Islet of Langerhans (tissue), 1 donor: ENCODE measurements at regions not wholly inside any gene's neighbourhood (a gene's known extent, or its start where the extent isn't known, plus 50 kb on each side); places are given as distances from the start of the nearest gene placed in this dataset.
"Not testable (repeated sequence)": the region's sequence is repeated elsewhere in the genome, so short reads cannot be mapped to it uniquely, and the experiment has no call there.

ENCODE experiments used
- FAIRE-seq: peaks from one replicate; lab custom pipeline; 2011; peaks lifted over from hg19 to GRCh38; lab: Jason Lieb, UNC

DNA sequence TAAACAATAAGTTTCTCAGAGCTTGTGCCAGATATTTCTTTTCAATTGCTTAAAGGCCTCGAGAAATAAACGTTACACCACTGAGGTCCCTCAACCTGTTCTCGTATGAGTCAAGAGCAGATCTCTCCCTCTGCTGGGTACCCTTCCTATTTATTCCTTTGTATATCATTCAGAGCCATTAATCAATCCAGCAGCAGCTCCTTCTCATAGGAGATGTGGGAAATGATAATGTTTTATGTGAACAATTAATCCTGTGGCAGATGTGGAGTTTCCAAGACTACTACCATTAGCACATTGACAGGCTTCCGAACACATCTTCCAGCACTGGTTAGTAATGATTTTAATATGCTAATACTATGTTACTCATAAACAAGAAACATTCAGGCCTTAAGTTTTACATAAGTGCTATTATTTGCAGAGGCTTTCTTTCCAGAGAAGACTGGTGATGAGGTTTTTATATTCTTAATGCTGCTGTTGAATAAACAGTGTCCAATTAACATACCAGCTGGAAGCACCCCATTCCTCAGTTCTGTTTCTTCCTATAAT is 196.5 kb downstream of the ZNF608 start:
- no peak for FAIRE-seq

DNA sequence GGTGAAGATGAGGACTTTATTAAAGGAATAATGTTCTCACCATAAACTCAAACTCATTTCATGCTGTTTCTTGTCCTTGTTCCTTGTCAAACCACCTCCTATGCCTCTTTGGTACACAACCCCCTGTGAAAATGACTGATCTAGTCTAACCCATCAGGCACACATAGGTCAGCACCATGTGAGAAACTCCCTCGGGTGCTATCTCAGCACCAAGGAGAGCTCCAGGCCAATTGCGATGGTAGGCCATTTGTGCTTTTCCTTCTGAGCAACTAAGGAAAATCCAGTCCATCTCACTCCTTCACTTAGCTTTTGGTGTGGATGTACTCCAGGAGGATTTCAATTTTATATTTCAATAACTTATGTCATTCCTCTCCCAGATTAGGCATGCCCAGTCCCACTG is 199.8 kb downstream of the ZNF608 start:
- no peak for FAIRE-seq

DNA sequence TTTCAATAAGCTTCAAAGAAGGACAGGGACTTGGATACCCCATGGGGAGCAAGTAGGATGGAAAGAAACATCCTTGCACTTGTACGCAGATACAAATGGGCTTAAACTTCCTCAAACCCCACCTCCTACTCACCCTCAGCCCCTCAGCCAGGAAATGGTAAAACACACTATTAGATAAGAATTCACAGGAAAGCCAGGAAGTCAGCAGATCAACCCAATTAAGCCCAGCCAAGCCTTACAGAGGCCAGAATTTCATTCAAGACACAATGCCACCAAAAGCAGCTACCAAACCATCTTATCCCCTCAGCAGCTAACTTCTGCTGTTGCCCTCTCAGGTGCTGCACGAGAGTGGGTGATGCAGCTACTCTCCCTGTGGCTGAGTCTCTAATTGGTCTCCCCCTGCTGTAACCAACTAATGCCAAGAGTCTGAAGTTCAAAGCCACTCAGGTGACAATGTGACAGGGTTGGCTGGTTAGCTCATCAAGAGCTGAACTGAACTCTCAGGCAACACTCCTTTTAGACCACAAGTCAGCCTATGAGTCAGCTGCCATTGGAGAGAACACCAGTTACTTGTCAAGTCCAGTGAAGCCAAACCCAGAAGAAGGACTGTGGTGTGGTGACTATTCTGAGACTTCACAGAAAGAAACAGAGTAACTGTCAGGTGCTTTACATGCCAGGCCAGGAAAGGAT is 201.9 kb downstream of the ZNF608 start:
- FAIRE-seq, result no peak

DNA sequence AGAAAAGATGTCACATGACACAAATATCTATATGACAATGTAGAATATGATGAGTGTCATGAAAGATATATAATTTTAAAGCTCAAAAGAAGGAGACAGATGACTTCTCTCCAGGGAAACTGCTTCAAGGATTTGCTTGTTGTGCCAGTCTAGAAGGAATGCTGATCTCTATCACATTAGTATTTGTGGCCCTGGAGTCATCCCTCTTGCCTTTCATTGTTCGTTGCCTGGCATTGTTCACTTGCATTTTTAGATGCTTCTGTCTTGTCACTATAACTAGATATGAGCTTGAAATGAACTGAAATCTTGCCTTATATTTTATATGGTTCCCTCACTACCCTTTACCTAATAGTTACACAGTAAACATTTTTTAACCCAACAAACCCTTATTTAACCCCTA is 207.5 kb downstream of the ZNF608 start:
- no peak for FAIRE-seq

DNA sequence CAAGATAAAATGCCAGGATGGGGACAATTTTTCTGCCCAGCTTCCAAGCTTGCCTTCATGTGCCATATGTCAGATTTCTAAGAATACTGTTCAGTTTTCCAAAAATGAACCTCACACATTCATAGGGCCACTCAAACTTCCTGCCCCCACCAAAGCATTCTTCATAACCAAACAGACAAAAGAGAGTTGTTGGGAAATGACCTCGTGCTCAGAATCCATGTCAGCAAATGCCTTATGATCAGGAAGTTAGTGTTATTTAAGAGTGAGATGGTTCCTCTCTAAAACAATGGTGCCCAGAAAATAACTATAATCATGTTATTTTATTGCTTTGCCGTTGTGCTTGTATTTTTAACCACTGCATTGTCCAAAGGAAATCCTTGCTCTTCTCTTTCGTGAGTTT is 208.2 kb downstream of the ZNF608 start:
- FAIRE-seq, result no peak

DNA sequence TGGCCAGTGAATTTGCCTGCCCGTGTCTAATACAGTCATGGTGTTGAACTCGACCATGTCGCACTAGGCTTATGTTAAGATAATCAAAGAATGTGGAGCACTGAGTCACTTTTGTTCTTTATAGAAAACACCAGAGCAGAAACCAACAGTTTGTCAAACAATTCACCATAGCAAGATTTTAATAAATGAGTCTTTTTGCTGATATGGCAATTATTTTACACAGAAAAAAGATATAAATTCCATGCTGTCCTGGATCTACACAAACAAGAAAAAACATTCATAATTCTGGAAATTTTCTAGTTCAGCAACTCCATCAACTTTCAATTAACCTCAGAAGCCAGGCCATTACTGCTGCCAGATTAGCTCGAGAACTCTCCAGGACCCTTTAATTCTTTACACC is 208.9 kb downstream of the ZNF608 start:
- FAIRE-seq, result no peak

DNA sequence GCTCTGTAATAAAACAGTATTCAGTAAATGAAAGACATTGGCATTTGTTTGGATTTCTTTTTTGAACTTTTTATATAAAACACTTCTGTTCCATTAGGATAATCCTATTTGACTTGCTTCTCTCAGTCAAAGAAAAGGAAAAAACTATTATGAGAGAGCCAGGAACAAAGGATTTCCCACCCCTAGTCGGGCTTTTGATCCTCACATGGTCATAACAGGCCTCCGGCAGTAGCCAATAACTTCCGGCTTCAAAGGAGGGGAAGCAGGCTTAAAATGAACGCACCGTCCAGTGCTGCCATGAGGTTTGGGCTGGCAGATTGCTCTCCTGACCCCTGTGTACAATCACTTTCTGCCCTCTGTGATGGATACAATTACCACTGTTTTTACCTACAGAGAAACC is 209.3 kb downstream of the ZNF608 start:
- FAIRE-seq, result no peak

DNA sequence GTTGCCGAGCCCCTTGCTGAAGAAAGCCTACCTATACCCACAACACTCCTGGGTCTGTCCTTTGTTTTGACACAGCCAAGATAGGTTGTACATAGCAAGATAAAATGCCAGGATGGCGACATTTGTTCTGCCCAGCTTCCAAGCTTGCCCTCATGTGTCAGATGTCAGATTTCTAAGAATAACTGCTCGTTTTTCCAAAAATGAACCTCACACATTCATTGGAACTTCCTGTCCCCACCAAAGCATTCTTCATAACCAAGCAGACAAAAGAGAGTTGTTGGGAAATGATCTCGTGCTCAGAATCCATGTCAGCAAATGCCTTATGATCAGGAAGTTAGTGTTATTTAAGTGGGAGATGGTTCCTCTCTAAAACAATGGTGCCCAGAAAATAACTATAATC is 210.1 kb downstream of the ZNF608 start:
- no peak for FAIRE-seq

DNA sequence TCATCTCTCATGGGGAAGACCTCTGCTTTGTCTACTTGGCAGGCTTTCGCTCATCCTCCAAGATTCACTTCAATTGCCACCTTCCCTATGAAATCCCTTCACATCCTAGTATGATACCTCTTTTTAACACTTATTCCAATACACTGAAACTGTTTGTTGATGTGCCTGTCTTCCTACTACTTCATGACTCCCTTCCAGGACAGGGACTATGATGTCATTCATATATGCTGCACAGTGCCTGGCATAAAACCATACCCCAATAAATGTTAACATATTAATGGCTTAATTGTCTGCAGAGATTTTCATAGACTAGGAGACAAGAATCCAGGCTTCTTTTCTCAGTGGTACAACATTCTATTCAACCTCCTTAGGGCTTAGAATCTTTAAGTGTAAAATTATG is 215.5 kb downstream of the ZNF608 start:
- FAIRE-seq, result no peak

DNA sequence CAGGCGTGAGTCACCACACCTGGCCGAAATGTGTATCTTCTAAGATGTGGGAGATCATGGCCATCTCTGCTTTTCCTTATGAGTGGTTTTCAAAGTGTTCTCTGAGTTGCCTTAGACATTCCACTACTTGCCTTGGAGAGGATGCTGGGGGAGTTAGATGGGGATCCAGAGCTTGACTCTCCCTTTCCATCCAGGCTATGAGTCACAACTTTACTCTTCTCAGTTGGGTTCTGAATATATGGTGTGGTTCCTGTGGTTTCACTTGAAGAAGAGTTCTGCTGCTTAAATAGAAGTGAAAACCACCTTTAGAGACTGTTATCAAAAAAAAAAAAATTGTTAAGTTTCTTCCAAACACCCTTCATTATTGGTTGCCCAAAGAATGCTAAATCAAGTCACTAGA is 217.6 kb downstream of the ZNF608 start:
- no peak for FAIRE-seq

DNA sequence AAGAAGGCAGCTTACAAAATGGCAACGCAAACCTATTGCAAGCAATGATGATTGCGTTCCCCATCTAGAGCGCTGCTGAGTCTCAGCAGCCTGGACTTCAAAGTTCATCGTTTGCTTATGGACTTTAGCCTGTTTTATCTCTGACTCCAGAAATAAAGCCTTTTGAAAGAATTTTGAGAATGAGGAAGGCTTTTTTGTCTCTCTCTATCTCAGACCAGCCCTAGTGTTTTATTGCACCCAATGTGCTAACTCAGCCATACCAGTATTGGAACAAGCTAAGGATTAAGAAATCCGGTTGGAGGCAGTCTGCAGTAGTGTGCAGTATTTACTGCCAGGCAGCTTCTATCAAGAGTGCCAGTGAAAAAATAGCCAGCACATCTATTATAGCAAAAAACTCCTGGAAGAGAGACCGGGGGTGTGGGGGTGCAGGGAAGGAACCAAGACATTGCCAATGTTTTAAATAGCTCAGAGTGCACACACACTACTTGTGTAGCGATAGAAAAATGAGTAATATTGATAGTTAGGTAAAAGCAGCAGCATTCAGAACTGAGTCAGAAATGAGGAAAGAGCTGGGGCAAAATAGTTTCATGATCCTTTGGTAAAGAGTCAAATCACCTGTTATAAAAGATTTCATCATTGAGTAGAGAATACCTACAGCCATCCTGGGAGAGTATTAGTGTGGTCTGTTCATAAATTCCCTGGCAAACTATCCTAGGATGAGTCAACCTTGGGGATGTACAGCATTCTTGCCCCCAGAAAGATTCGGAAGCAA is 219.0 kb downstream of the ZNF608 start:
- no peak for FAIRE-seq

DNA sequence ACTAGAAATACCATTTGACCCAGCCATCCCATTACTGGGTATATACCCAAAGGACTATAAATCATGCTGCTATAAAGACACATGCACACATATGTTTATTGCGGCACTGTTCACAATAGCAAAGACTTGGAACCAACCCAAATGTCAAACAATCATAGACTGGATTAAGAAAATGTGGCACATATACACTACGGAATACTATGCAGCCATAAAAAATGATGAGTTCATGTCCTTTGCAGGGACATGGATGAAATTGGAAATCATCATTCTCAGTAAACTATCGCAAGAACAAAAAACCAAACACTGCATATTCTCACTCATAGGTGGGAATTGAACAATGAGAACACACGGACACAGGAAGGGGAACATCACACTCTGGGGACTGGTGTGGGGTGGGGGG is 220.4 kb downstream of the ZNF608 start:
- FAIRE-seq, result not testable (repeated sequence)

DNA sequence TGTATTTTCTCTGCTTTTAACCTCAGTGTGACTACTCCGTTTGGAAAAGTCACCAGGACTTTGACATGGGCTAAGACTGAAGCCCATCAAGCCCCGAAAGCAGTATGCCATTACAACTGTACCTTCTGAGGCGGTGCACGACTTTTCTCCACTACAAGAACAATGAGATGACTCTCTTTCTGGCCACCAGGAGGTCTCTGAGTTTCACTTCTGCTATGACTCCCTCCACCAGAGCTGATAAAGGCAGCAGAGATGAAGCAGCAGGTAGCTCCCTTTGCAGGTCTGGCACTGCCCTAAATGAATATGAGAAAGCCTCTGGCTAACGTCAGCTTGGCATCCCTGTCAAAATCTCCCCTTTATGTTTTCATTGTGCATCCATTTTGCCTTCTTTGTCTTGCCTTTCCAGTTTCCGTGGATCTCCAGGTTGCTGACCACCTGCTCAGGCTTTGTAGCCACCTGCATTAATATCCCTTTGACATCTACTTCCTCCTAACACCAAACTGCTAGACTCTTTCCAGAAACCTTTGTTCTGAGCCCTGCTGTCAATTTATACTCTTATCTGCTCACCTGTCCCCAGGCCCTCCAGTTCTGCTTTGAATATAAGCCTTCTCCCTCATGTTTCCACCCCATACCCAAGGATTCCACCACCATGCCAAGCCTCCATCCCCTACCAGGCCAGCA is 221.7 kb downstream of the ZNF608 start:
- no peak for FAIRE-seq

DNA sequence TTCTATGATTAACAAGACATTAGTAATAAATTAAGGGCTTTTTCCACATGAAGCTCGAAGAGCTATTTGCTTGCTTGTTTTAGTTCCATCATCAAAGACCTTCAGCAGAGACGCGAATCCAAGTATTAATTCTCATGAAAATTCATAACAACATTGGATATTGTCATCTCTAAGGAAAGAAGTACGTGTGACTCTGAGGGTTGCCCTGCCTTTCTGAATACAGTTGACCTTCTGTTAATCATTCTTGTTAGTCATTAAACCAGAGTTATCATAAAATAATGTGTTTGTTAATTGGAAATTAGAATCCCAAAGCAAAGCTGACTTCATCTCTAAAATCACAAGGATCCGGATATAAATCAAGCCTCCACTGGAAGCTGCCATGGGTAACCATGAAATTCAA is 222.5 kb downstream of the ZNF608 start:
- FAIRE-seq, result no peak

DNA sequence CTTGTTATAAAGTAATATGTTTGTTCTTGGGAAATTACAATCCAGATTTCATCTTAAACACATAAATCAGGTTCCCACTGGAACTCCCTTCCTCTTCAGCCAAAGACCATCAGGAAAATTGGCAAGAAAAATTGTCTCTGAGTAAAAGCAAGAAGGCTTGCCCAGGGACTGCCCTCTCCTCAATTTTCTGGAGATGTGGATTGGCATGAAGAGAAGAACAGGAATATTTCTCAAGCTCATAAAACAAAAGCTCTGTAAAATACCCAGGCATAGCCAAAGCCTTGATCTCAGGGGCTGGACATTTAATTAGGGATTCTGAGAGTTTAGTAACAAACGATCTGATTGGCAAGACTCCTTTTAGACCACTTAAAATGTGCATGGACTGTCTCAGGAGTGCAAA is 223.4 kb downstream of the ZNF608 start:
- no peak for FAIRE-seq

DNA sequence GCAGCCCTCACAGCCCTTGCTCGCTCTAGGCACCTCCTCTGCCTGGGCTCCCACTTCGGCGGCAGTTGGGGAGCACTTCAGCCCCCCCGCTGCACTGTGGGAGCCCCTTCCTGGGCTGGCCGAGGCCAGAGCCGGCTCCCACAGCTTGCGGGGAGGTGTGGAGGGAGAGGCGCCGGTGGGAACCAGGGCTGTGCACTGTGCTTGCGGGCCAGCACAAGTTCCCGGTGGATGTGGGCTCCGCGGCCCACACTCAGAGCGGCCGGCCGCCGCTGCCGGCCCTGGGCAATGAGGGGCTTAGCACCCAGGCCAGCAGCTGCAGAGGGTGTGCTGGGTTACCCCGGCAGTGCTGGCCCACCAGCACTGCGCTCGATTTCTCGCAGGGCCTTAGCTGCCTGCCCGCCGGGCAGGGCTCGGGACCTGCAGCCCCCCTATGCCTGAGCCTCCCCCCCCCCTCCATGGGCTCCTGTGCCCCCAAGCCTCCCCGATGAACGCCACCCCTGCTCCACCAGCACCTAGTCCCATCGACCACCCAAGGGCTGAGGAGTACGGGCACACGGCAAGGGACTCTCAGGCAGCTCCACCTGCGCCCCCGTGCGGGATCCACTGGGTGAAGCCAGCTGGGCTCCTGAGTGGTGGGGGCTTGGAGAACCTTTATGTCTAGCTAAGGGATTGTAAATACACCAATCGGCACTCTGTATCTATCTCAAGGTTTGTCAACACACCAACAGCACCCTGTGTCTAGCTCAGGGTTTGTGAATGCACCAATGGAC is 224.8 kb downstream of the ZNF608 start:
- FAIRE-seq, result no peak

DNA sequence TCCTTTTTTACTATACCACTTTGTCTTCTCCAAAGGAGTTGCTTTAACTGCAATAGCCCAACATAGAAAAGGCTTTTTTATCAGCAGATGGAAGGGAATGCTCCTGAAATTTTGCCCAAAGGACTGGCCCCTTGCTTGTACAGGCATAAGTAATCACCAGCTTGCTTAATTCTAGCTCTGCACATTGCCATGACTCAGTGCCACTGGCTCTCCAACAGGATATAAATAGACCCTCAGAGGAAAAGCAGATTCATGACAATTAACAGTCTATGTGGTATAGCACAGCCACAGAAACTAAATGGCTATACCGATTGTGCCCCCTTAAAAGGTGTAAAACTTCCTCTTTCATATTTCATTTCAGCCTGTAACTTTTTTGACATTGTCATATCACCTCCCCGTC is 227.0 kb downstream of the ZNF608 start:
- no peak for FAIRE-seq

DNA sequence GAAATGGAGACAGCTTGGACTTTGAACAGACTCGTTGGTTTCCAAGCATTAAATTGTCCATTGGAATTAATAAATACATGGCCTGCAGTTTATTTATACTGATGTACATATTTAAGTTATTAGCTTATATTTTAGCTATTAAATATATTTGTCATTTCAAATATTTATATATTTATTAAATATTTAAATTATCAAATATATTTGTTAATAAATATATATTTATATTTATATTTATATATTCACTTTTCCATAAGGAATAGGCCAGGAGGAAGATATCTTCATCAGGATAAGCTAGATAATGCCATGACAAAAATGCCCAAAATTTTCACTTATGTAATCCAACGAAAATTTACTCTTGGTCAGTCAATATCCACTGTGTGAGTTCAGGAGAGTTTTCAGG is 229.9 kb downstream of the ZNF608 start:
- FAIRE-seq, result no peak

DNA sequence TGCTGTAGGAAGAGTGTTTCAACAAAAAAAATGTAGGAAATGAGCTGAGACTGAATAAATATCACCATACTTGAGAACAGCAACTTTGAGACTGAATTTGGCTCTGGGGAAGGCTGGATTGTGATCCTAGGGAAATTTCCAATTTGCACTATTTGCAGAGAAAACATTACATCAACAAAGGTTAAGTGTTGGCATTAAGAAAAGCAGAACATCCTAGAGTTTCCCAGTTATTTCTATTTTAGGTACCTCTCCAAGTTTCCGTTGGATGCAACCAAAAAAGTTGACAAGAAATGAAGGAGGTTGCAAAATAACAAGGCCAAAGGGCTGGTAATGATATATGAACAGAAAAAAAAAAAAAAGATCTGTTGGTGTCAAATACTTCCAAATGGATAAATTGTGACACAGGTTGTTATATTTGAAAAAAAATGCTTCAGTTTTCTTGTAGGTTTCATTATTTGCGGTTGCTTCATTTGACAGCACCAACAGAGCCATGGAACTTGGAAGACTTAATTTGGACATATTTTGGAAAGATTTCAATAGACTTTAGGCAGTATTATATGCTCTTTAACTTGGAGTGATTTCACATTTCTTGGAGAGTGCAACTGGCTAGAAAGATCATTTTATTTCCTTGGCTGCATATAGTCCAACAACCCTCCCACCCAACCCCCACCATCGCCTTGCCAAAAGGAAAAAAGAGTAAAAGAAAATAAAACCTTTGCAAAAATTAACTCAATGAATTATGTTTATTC is 230.8 kb downstream of the ZNF608 start:
- FAIRE-seq, result no peak

DNA sequence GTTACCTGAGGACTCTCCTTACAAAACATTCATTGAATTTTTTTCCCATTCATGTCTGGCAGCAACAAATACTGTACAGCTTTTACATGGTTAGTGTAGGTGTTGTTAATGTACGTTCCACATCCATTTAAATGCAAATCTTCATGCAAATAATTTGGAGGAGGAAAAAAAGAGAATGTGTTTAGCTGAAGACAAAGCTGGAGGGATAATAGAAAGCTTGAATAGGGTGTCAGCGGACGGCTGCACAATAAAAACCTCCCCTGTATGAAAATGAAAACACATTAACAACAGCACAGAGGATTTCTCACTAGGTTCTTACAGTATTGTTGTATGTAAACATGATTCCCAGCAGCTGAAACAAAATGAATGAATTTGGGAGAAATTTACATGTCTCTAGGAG is 231.5 kb downstream of the ZNF608 start:
- FAIRE-seq, result no peak

DNA sequence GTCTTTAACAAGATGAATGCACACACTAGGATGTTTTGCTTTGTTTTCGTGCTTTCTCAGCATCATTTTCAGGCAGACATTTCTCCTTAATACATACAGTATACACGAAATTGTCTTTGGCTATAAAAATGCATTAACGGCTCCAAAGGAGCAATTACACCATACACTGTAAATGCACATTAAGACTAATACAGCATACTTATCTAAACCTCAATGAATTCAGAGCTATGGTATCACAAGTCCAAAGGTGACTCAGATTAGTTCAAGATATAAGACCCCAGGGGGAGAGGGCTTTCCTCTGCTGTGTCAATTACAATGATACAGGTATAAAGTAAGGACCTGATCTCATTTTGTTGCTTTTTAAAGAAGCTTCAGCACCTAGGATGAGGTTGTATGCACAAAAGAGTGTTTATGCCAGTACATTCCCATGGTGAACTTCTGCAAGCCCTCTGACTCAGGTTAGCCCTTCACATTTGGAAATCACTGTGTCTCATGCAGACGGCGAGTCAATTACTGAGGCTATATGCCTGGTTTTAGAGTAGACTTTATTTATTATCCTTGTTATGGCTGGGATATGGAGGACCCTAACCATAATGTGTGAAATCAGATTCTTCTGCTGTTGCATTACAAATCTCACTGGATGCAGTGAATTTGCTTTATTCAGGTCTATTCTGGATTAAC is 233.3 kb downstream of the ZNF608 start:
- no peak for FAIRE-seq
